ENCODE measurements at regions not wholly inside any gene's neighbourhood (a gene's known extent, or its start where the extent isn't known, plus 50 kb on each side); places are given as distances from the start of the nearest gene placed in this dataset.

- TF ChIP-seq POLR2A (IDR thresholded peaks at IDR 0.05) (no peak), CTCF (IDR thresholded peaks at IDR 0.05) (no peak), POLR2AphosphoS5 (IDR thresholded peaks at IDR 0.05) (no peak)
Measured at GRCh38 chr14:56889705-56890104, 79.4 kb upstream of the OTX2 start.
